GM18861 (cell line): ENCODE measurements at regions not wholly inside any gene's neighbourhood (a gene's known extent, or its start where the extent isn't known, plus 50 kb on each side); places are given as distances from the start of the nearest gene placed in this dataset.

Experiments
- ATAC-seq: cut with Tn5 transposase; IDR thresholded peaks from one replicate; pipeline ENCODE4 v1.9.1; 2021; ENCODE audit not compliant: unreplicated experiment

DNA sequence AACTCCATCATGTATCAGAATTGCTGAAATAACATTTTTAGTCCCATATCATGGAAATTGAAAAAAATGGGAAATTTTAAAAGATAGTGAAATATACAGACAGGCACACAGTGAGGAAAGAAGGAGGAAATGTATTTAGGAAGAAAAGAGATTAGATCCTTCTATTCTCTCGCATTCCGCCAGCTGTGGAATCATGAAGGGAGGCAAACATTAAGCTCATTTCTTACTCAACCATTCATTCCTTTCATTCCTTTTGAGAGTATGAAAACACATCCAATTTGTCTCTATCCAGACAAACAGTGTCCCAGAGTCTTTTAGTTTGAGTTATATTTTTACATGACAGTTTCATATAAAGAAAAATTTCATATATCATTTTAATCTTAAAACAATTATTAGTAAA, 52.5 kb upstream of the KCNMB2 start:
- no peak for ATAC-seq

DNA sequence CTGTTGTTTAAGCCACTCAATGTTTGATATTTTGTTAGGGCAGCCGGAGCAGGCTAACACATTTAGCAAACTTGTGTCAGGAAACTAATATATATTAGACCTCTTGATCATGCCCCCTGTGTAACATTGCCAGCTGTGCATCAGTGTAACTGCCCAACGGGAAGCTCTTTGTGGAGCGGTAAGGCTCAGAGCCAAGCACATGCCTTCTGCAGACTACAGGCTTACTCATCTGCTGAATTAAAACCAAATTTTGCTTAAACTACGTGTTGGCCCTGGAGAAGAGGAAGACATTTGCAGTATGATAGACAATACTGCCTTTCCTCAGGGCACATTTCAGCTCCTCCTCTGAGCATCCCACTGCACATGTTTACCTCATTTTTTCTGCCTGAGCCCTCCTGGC, 50.5 kb upstream of the KCNMB2 start:
- ATAC-seq: no peak
